Neural cell (in vitro differentiated cells): ENCODE measurements at regions not wholly inside any gene's neighbourhood (a gene's known extent, or its start where the extent isn't known, plus 50 kb on each side); places are given as distances from the start of the nearest gene placed in this dataset.

Experiments used
- EP300 ChIP-seq: fragments of 450-650 bp; conservative IDR thresholded peaks from 2 replicates; pipeline ENCODE4 v1.6.1; 2014; ENCODE audit warnings: antibody characterized with exemption, mild to moderate bottlenecking, moderate library complexity; ENCODE audit not compliant: poor library complexity, severe bottlenecking
- MXI1 ChIP-seq: fragments of 450-650 bp; conservative IDR thresholded peaks from 2 replicates; pipeline ENCODE4 v1.6.1; 2014; ENCODE audit warnings: antibody characterized with exemption, mild to moderate bottlenecking; ENCODE audit not compliant: poor library complexity, severe bottlenecking
- POLR2AphosphoS5 ChIP-seq: IDR thresholded peaks from 2 replicates; pipeline ENCODE4 v1.6.1; 2012
- RAD21 ChIP-seq: fragments of 450-650 bp; conservative IDR thresholded peaks from 2 replicates; pipeline ENCODE4 v1.6.1; 2014; ENCODE audit warnings: antibody characterized with exemption, mild to moderate bottlenecking, moderate library complexity
- TAF1 ChIP-seq: IDR thresholded peaks from 2 replicates; pipeline ENCODE4 v1.6.1; 2012; ENCODE audit warnings: low read depth
- TF ChIP-seq, protein P1 (sequence below): fragments of 450-650 bp; IDR thresholded peaks from 2 replicates; pipeline ENCODE4 v1.5.1; 2014; ENCODE audit warnings: antibody characterized with exemption, mild to moderate bottlenecking, moderate library complexity; ENCODE audit not compliant: poor library complexity, severe bottlenecking
- TF ChIP-seq, protein P2 (sequence below): IDR thresholded peaks from 2 replicates; pipeline ENCODE4 v1.6.1; 2012; ENCODE audit warnings: borderline replicate concordance

DNA sequence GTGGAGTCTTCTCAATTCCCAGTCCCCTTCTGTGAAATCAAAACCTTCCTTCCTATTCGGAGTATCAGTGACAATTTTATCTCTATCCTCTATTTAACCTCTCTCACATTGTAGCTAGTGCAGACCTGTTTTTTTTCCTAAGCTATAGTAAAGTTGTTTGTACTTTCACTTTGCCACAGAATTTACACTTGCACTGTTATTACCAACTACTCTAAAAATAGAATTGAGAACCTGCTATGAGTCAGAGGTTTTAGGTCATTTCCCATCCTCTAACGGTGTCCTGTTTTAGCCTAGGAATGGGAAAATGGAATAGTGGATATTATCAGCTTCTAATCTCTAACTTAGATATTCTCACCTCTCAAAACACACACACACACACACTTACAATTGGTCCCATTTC, 862.7 kb downstream of the NCAM2 start:
- TF ChIP-seq, protein P1, sequence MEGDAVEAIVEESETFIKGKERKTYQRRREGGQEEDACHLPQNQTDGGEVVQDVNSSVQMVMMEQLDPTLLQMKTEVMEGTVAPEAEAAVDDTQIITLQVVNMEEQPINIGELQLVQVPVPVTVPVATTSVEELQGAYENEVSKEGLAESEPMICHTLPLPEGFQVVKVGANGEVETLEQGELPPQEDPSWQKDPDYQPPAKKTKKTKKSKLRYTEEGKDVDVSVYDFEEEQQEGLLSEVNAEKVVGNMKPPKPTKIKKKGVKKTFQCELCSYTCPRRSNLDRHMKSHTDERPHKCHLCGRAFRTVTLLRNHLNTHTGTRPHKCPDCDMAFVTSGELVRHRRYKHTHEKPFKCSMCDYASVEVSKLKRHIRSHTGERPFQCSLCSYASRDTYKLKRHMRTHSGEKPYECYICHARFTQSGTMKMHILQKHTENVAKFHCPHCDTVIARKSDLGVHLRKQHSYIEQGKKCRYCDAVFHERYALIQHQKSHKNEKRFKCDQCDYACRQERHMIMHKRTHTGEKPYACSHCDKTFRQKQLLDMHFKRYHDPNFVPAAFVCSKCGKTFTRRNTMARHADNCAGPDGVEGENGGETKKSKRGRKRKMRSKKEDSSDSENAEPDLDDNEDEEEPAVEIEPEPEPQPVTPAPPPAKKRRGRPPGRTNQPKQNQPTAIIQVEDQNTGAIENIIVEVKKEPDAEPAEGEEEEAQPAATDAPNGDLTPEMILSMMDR = no peak
- TF ChIP-seq EP300 (no peak), POLR2AphosphoS5 (no peak), MXI1 (no peak), RAD21 (no peak), TAF1 (no peak)
- TF ChIP-seq, protein P2, sequence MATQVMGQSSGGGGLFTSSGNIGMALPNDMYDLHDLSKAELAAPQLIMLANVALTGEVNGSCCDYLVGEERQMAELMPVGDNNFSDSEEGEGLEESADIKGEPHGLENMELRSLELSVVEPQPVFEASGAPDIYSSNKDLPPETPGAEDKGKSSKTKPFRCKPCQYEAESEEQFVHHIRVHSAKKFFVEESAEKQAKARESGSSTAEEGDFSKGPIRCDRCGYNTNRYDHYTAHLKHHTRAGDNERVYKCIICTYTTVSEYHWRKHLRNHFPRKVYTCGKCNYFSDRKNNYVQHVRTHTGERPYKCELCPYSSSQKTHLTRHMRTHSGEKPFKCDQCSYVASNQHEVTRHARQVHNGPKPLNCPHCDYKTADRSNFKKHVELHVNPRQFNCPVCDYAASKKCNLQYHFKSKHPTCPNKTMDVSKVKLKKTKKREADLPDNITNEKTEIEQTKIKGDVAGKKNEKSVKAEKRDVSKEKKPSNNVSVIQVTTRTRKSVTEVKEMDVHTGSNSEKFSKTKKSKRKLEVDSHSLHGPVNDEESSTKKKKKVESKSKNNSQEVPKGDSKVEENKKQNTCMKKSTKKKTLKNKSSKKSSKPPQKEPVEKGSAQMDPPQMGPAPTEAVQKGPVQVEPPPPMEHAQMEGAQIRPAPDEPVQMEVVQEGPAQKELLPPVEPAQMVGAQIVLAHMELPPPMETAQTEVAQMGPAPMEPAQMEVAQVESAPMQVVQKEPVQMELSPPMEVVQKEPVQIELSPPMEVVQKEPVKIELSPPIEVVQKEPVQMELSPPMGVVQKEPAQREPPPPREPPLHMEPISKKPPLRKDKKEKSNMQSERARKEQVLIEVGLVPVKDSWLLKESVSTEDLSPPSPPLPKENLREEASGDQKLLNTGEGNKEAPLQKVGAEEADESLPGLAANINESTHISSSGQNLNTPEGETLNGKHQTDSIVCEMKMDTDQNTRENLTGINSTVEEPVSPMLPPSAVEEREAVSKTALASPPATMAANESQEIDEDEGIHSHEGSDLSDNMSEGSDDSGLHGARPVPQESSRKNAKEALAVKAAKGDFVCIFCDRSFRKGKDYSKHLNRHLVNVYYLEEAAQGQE = no peak
